ENCODE measurements at regions not wholly inside any gene's neighbourhood (a gene's known extent, or its start where the extent isn't known, plus 50 kb on each side); places are given as distances from the start of the nearest gene placed in this dataset.

- no peak for TF ChIP-seq REST (IDR thresholded peaks at IDR 0.05; ENCODE audit: low read depth)
- no peak for TF ChIP-seq ZBTB7A (IDR thresholded peaks at IDR 0.05; ENCODE audit: low read depth)
- no peak for TF ChIP-seq YY1 (IDR thresholded peaks at IDR 0.05; ENCODE audit: low read depth)
- no peak for TF ChIP-seq USF1 (IDR thresholded peaks at IDR 0.05)
- TF ChIP-seq TAF1 (IDR thresholded peaks at IDR 0.05; ENCODE audit: low read depth): no peak
- no peak for TF ChIP-seq CREB1 (IDR thresholded peaks at IDR 0.05; ENCODE audit: low read depth)
- no peak for TF ChIP-seq FOXM1 (IDR thresholded peaks at IDR 0.05; ENCODE audit: borderline replicate concordance, low read depth)
- TF ChIP-seq MAX (IDR thresholded peaks at IDR 0.05): no peak
- TF ChIP-seq RAD21 (IDR thresholded peaks at IDR 0.05; ENCODE audit: low read depth): no peak
- TF ChIP-seq NFIC (IDR thresholded peaks at IDR 0.05): no peak
- TF ChIP-seq CEBPB (IDR thresholded peaks at IDR 0.05): no peak
- no peak for TF ChIP-seq TCF12 (IDR thresholded peaks at IDR 0.05; ENCODE audit: low read depth)
- no peak for TF ChIP-seq EGR1 (IDR thresholded peaks at IDR 0.05)
- TF ChIP-seq EP300 (IDR thresholded peaks at IDR 0.05; ENCODE audit: borderline replicate concordance): no peak
- TF ChIP-seq TEAD4 (IDR thresholded peaks at IDR 0.05): no peak
Observed at GRCh38 chr7:32216759-32217158, 146.6 kb upstream of the PDE1C start.

GRCh38 chr7:32215697-32216096, 145.5 kb upstream of the PDE1C start:
- TF ChIP-seq CEBPB (IDR thresholded peaks at IDR 0.05): no peak
- TF ChIP-seq ZBTB7A (IDR thresholded peaks at IDR 0.05; ENCODE audit: low read depth): no peak
- no peak for TF ChIP-seq TEAD4 (IDR thresholded peaks at IDR 0.05)
- no peak for TF ChIP-seq EP300 (IDR thresholded peaks at IDR 0.05; ENCODE audit: borderline replicate concordance)
- TF ChIP-seq TCF12 (IDR thresholded peaks at IDR 0.05; ENCODE audit: low read depth): no peak
- no peak for TF ChIP-seq MAX (IDR thresholded peaks at IDR 0.05)
- no peak for TF ChIP-seq NFIC (IDR thresholded peaks at IDR 0.05)
- no peak for TF ChIP-seq EGR1 (IDR thresholded peaks at IDR 0.05)
- no peak for TF ChIP-seq TAF1 (IDR thresholded peaks at IDR 0.05; ENCODE audit: low read depth)
- TF ChIP-seq YY1 (IDR thresholded peaks at IDR 0.05; ENCODE audit: low read depth): no peak
- TF ChIP-seq USF1 (IDR thresholded peaks at IDR 0.05): no peak
- TF ChIP-seq REST (IDR thresholded peaks at IDR 0.05; ENCODE audit: low read depth): no peak
- no peak for TF ChIP-seq FOXM1 (IDR thresholded peaks at IDR 0.05; ENCODE audit: borderline replicate concordance, low read depth)

- TF ChIP-seq USF1 (IDR thresholded peaks at IDR 0.05) (no peak), YY1 (IDR thresholded peaks at IDR 0.05; ENCODE audit: low read depth) (no peak), TAF1 (IDR thresholded peaks at IDR 0.05; ENCODE audit: low read depth) (no peak), TCF12 (IDR thresholded peaks at IDR 0.05; ENCODE audit: low read depth) (no peak), FOXM1 (IDR thresholded peaks at IDR 0.05; ENCODE audit: borderline replicate concordance, low read depth) (no peak), EGR1 (IDR thresholded peaks at IDR 0.05) (no peak), CEBPB (IDR thresholded peaks at IDR 0.05) (no peak), EP300 (IDR thresholded peaks at IDR 0.05; ENCODE audit: borderline replicate concordance) (no peak), CREB1 (IDR thresholded peaks at IDR 0.05; ENCODE audit: low read depth) (no peak), TEAD4 (IDR thresholded peaks at IDR 0.05) (no peak), REST (IDR thresholded peaks at IDR 0.05; ENCODE audit: low read depth) (no peak), MAX (IDR thresholded peaks at IDR 0.05) (no peak), RAD21 (IDR thresholded peaks at IDR 0.05; ENCODE audit: low read depth) (no peak)
Observed at GRCh38 chr7:32214913-32215312, 144.7 kb upstream of the PDE1C start.

GRCh38 chr7:32212321-32212720, 142.1 kb upstream of the PDE1C start:
- TF ChIP-seq USF1 (IDR thresholded peaks at IDR 0.05) (no peak), TAF1 (IDR thresholded peaks at IDR 0.05; ENCODE audit: low read depth) (no peak), ZBTB7A (IDR thresholded peaks at IDR 0.05; ENCODE audit: low read depth) (no peak), MAX (IDR thresholded peaks at IDR 0.05) (no peak), REST (IDR thresholded peaks at IDR 0.05; ENCODE audit: low read depth) (no peak), TEAD4 (IDR thresholded peaks at IDR 0.05) (no peak), NFIC (IDR thresholded peaks at IDR 0.05) (no peak), YY1 (IDR thresholded peaks at IDR 0.05; ENCODE audit: low read depth) (no peak), FOXM1 (IDR thresholded peaks at IDR 0.05; ENCODE audit: borderline replicate concordance, low read depth) (no peak), EP300 (IDR thresholded peaks at IDR 0.05; ENCODE audit: borderline replicate concordance) (no peak), TCF12 (IDR thresholded peaks at IDR 0.05; ENCODE audit: low read depth) (no peak), EGR1 (IDR thresholded peaks at IDR 0.05) (no peak), CREB1 (IDR thresholded peaks at IDR 0.05; ENCODE audit: low read depth) (no peak), RAD21 (IDR thresholded peaks at IDR 0.05; ENCODE audit: low read depth) (no peak)

Data from Ishikawa (cell line).